SK-N-SH treated with all-trans-retinoic acid at 6 μM for 48 hours (cell line): ENCODE measurements at regions not wholly inside any gene's neighbourhood (a gene's known extent, or its start where the extent isn't known, plus 50 kb on each side); places are given as distances from the start of the nearest gene placed in this dataset.

Source experiments
- ESRRG ChIP-seq: fragments of 250-450 bp; sonication (Bioruptor Pico); IDR thresholded peaks from 2 replicates; pipeline ENCODE4 v1.6.1; 2021; ENCODE audit warnings: mild to moderate bottlenecking
- GLIS3 ChIP-seq: fragments of 250-450 bp; sonication (Bioruptor Pico); IDR thresholded peaks from 2 replicates; pipeline ENCODE4 v1.5.0; 2020; ENCODE audit warnings: mild to moderate bottlenecking, moderate library complexity
- OSR1 ChIP-seq: fragments of 250-450 bp; sonication (Bioruptor Pico); IDR thresholded peaks from 2 replicates; pipeline ENCODE4 v1.8.0; 2022; ENCODE audit warnings: moderate library complexity, mild to moderate bottlenecking, inconsistent platforms
- PATZ1 ChIP-seq: fragments of 250-450 bp; sonication (Bioruptor Pico); IDR thresholded peaks from 2 replicates; pipeline ENCODE4 v1.8.0; 2020; ENCODE audit warnings: mild to moderate bottlenecking, moderate library complexity, borderline replicate concordance
- POU6F1 ChIP-seq: fragments of 250-450 bp; sonication (Bioruptor Pico); IDR thresholded peaks from 2 replicates; pipeline ENCODE4 v1.8.0; 2021; ENCODE audit warnings: low read depth, mild to moderate bottlenecking, moderate library complexity, borderline replicate concordance
- TCF4 ChIP-seq: fragments of 250-450 bp; sonication (Bioruptor Pico); IDR thresholded peaks from 2 replicates; pipeline ENCODE4 v1.8.0; 2021; ENCODE audit warnings: mild to moderate bottlenecking, moderate library complexity, borderline replicate concordance
- TOX ChIP-seq: fragments of 250-450 bp; sonication (Bioruptor Pico); IDR thresholded peaks from 2 replicates; pipeline ENCODE4 v1.8.0; 2021; ENCODE audit warnings: mild to moderate bottlenecking, moderate library complexity, borderline replicate concordance
- ZC3H10 ChIP-seq: fragments of 250-450 bp; sonication (Bioruptor Pico); IDR thresholded peaks from 2 replicates; pipeline ENCODE4 v1.5.1; 2021; ENCODE audit warnings: mild to moderate bottlenecking, moderate library complexity
- ZFP3 ChIP-seq: fragments of 250-450 bp; sonication (Bioruptor Pico); IDR thresholded peaks from 2 replicates; pipeline ENCODE4 v1.5.0; 2020; ENCODE audit warnings: mild to moderate bottlenecking, moderate library complexity
- ZFP30 ChIP-seq: fragments of 450-650 bp; formaldehyde crosslinking; IDR thresholded peaks from 2 replicates; pipeline ENCODE4 v1.5.0; 2022; ENCODE audit warnings: mild to moderate bottlenecking, moderate library complexity
- ZNF565 ChIP-seq: fragments of 450-650 bp; formaldehyde crosslinking; conservative IDR thresholded peaks from 2 replicates; pipeline ENCODE4 v1.5.0; 2020; ENCODE audit warnings: low read depth, mild to moderate bottlenecking, moderate library complexity

GRCh38 chr10:61830846-61831273, 70.6 kb upstream of the ARID5B start:
- TF ChIP-seq TCF4 (CRISPR knock-in tag): no peak
- no peak for TF ChIP-seq PATZ1 (CRISPR knock-in tag)
- no peak for TF ChIP-seq ZFP30 (CRISPR knock-in tag)
- TF ChIP-seq OSR1 (CRISPR knock-in tag): no peak
- TF ChIP-seq ZNF565 (CRISPR knock-in tag): no peak
- no peak for TF ChIP-seq ZC3H10 (CRISPR knock-in tag)
- no peak for TF ChIP-seq POU6F1 (CRISPR knock-in tag)
- TF ChIP-seq GLIS3: no peak
- no peak for TF ChIP-seq TOX (CRISPR knock-in tag)
- no peak for TF ChIP-seq ESRRG (CRISPR knock-in tag)
- no peak for TF ChIP-seq ZFP3 (CRISPR knock-in tag)
